Skeletal muscle cell (primary cell): ENCODE measurements at regions not wholly inside any gene's neighbourhood (a gene's known extent, or its start where the extent isn't known, plus 50 kb on each side); places are given as distances from the start of the nearest gene placed in this dataset.
"Not testable (repeated sequence)": the region's sequence is repeated elsewhere in the genome, so short reads cannot be mapped to it uniquely, and the experiment has no call there.

Source experiments
- DNase-seq: peaks from one replicate; pipeline ENCODE4 v3.0.0-alpha.2; 2010; ENCODE audit warnings: low read depth
- H3K4me3 ChIP-seq: 2 replicates; pipeline ENCODE4 v1.5.1; 2011; ENCODE audit warnings: low read depth, mild to moderate bottlenecking, control low read depth, low read length, moderate library complexity

DNA sequence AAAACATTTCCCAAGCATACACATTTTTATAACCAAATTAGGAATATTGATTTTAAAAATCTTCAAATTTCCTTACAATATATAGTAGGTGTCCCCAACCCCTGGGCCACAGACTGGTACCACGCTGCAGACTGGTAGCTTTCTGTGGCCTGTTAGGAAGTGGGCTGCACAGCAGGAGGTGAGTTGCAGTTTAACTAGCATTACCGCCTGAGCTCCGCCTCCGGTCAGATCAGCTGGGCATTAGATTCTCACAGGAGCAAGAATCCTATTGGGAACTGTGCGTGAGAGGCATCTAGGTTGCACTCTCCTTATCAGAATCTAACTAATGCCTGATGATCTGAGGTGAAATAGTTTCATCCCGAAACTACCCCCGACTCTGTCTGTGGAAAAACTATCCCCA, 62.1 kb downstream of the ZWINT start:
- H3K4me3 ChIP-seq, result no peak overlapping the region
- no peak for DNase-seq

- H3K4me3 ChIP-seq, result no peak overlapping the region
- DNase-seq, result no peak
Observed at GRCh38 chr10:56296618-56297017, 64.4 kb downstream of the ZWINT start.

DNA sequence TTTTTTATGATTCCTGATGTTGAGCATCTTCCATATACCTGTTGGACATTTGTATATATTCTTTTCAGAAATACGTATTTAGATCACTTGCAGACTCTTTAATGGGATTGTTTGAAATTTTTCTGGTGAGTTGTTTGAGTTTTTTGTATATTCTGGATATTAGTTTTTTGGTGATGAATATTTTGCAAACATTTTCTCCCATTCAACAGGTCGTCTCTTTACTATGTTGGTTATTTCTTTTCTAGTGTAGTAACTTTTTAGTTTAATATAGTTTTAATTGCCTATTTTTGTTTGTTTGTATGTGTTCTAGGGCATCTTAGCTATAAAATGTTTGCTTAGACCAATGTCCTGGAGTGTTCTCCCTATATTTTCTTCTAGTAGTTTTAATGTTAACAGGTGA, 72.7 kb downstream of the ZWINT start:
- H3K4me3 ChIP-seq, result no peak overlapping the region
- DNase-seq, result no peak

- no peak overlapping the region for H3K4me3 ChIP-seq
- no peak for DNase-seq
Observed at GRCh38 chr10:56286096-56286495, 75.0 kb downstream of the ZWINT start.

GRCh38 chr10:56279270-56279669, 81.8 kb downstream of the ZWINT start:
- DNase-seq, result no peak
- H3K4me3 ChIP-seq, result no peak overlapping the region

- no peak overlapping the region for H3K4me3 ChIP-seq
- no peak for DNase-seq
Observed at GRCh38 chr10:56269181-56269580, 91.9 kb downstream of the ZWINT start.

DNA sequence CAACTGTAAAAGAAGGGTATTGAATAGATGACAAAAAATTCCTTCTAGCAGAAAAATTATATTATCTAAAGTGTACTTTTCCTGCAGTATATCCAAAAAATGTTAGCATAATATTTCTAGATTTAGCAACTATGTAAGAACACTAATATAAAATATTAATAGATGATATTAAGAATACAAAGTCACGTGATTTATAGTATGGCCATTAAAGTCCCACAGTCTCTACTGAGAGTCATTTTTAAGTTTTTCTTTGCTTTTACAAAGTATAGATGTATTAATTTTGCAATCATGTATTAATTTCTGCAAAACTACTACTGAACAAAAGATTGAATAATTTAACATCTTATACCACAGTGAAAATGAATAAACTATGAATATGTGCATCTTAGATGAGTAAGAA, 94.9 kb downstream of the ZWINT start:
- no peak overlapping the region for H3K4me3 ChIP-seq
- no peak for DNase-seq

DNA sequence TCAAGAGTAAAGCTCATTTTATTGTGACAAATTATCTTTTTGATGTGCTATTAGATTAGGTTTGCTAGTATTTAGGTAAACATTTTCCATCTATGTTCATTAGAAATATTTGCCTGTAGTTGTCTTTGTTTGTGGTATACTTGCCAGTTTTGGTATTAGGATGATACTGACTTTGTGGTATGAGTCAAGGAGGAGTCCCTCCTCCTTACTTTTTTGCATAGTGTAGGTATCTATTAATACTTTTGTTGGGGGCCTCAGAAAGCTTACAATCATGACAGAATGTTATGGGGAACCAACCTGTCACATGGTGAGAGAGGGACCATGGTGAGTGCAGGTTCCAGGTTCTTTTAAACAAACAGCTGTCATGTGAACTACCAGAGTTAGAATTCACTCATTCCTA, 102.1 kb downstream of the ZWINT start:
- H3K4me3 ChIP-seq, result no peak overlapping the region
- no peak for DNase-seq

DNA sequence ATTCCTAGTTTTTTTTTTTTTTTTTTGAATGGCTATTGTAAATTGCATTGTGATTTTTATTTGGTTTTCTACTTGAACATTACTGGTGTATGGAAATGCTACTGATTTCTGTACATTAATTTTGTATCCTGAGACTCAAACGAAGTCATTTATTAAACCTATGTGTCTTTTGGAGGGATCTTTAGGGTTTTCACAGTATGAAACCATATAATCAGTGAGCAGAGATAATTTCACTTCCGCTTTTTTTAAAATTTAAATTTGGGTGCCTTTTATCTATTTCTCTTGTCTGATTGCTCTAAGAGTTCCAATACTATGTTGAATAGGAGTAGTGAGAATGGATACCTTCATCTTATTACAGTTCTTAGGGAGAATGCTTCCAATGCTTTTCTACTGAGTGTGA, 102.7 kb downstream of the ZWINT start:
- DNase-seq, result no peak
- no peak overlapping the region for H3K4me3 ChIP-seq

DNA sequence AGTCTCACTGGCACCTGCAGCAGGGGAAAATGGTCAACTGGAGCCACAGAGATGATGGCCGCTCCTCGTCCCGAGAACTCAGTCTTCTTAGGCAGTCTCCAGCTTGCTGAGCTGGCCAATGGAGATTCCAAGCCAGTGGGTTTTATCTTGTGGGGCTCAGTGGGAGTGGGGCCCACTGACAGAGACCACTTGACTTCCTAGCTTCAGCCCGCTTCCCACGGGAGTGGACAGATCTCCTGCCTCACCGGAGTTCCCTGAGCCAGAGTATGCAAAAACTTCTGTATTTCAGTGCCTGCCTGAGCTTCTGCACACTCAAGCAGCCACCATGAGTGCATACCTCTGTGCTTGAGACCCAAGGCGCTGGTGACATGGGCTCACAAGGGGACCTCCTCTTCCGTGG, 105.8 kb downstream of the ZWINT start:
- no peak overlapping the region for H3K4me3 ChIP-seq
- no peak for DNase-seq

- H3K4me3 ChIP-seq, result no peak overlapping the region
- no peak for DNase-seq
Observed at GRCh38 chr10:56240471-56240870, 120.6 kb downstream of the ZWINT start.

- no peak overlapping the region for H3K4me3 ChIP-seq
- no peak for DNase-seq
Observed at GRCh38 chr10:56231436-56231835, 129.6 kb downstream of the ZWINT start.

GRCh38 chr10:56222237-56222636, 138.8 kb downstream of the ZWINT start:
- no peak for DNase-seq
- H3K4me3 ChIP-seq, result no peak overlapping the region

- H3K4me3 ChIP-seq, result no peak overlapping the region
- DNase-seq, result no peak
Observed at GRCh38 chr10:56212951-56213350, 148.1 kb downstream of the ZWINT start.

GRCh38 chr10:56181607-56182006, 179.5 kb downstream of the ZWINT start:
- H3K4me3 ChIP-seq, result no peak overlapping the region
- DNase-seq, result no peak

DNA sequence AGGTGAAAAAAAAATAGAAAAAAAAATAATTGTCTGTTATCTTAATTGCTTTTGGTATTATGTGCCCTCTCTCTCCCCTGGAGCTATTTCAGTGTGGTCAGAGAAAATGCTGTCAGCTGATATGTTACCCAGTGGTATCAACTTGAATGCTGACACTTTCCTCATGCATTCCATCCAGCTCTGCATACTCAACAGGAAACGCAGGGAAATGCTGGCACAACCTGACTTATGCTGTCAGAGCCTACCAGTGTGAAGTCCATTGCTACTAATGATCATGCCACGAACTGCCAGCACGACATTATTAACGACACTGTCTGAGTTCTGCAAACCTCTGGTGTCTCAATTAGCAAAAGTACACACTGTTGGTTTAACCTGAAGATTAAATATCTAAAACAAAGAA, 182.8 kb downstream of the ZWINT start:
- no peak for DNase-seq
- H3K4me3 ChIP-seq, result no peak overlapping the region

GRCh38 chr10:56155091-56155513, 206.0 kb downstream of the ZWINT start:
- not testable (repeated sequence) for DNase-seq

DNA sequence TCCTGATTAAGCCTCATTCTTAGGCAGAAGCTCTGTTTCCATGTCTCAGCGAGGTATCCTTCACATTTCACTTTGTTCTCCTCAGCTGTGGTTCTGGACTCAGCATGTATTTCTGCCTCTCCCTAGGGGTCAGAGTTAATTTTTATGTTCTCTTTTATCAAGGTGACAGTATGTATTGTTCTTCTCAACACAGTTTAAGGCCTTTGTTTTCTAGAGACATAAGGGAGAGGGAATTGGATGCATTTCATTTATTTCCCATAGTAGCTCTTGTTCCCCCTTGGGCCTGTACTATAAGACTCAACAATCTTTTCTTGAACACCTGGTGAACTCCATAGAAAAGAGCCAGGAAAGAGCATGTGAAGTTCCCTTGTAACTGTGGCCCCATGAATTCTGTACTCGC, 214.3 kb downstream of the ZWINT start:
- no peak for DNase-seq
- no peak overlapping the region for H3K4me3 ChIP-seq

More at GRCh38 chr10:56155091-56155513, 206.0 kb downstream of the ZWINT start:
- not testable (repeated sequence) for H3K4me3 ChIP-seq

GRCh38 chr10:56142092-56142728, 218.8 kb downstream of the ZWINT start:
- DNase-seq, result no peak
- H3K4me3 ChIP-seq, result no peak overlapping the region

DNA sequence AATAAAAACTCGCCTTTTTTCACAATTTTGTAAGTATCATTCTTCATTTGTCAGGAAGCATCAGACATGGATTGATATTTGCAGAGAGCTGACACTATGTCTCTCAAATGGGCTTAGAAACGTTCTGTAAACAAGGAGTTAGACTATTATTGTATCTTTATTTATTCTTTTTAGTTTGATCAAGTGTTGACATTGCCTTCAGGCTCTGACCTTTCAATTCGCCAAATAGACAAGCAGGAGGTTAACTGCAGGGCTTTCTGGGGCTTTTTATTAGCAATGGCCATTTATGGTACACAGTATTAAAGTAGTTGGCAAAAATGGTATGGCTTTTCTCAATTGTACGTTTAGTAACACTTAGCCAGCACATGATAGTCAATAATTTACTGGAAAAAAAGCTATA, 221.7 kb downstream of the ZWINT start:
- no peak overlapping the region for H3K4me3 ChIP-seq
- DNase-seq, result no peak

GRCh38 chr10:56135828-56136227, 225.2 kb downstream of the ZWINT start:
- DNase-seq, result no peak
- H3K4me3 ChIP-seq, result no peak overlapping the region

- DNase-seq, result no peak
- no peak overlapping the region for H3K4me3 ChIP-seq
Observed at GRCh38 chr10:56123247-56123646, 237.8 kb downstream of the ZWINT start.
